Pancreas (tissue), 10 donors: ENCODE measurements at regions not wholly inside any gene's neighbourhood (a gene's known extent, or its start where the extent isn't known, plus 50 kb on each side); places are given as distances from the start of the nearest gene placed in this dataset.

Experiments used
- ATAC-seq, 4 donors: fragments of 200-7000 bp; cut with Tn5 transposase; one replicate each; pipeline versions ENCODE4 v1.8.0 to v1.9.1; 2020; ENCODE audit warnings: mild to moderate bottlenecking in 4 of 4, moderate library complexity in 4 of 4
- DNase-seq, 6 donors: peaks; one replicate each; pipeline ENCODE4 v3.0.0-alpha.2; 2020
- FAIRE-seq: peaks from 2 replicates; lab custom pipeline; 2012; peaks lifted over from hg19 to GRCh38; lab: Jason Lieb, UNC
- H3K27ac ChIP-seq, 4 donors: fragments of 200-600 bp; sonication (generic); 1 replicate in 3 of 4; 2 replicates in 1 of 4; pipeline versions ENCODE4 v1.5.0 to v1.8.0; 2020
- H3K27me3 ChIP-seq, 4 donors: fragments of 200-600 bp; one replicate each; pipeline ENCODE4 v1.8.0; 2021
- H3K36me3 ChIP-seq, 3 donors: fragments of 200-600 bp; sonication (generic) in 1 of 3; one replicate each; pipeline versions ENCODE4 v1.5.0 to v1.8.0; 2020 to 2021
- H3K4me1 ChIP-seq, 3 donors: fragments of 200-600 bp; one replicate each; pipeline ENCODE4 v1.8.0; 2021
- H3K4me3 ChIP-seq, 4 donors: fragments of 200-600 bp; sonication (generic) in 2 of 4; one replicate each; pipeline versions ENCODE4 v1.5.0 to v1.8.0; 2020 to 2021
- H3K9me3 ChIP-seq, 4 donors: fragments of 200-600 bp; one replicate each; pipeline ENCODE4 v1.8.0; 2021
- CTCF ChIP-seq, 4 donors: fragments of 200-600 bp; sonication (generic) in 3 of 4; IDR thresholded peaks; one replicate each; pipeline versions ENCODE4 v1.5.0 to v1.8.0; 2021; ENCODE audit warnings: antibody characterized with exemption in 4 of 4
- WGBS, 2 donors: extraction: QIAGEN DNeasy Blood & Tissue Kit; methylation state at CpG; one replicate each; pipeline ENCODE4 v1.1.7; 2013; 5-methylcytosine and 5-hydroxymethylcytosine counted together
- intact Hi-C, 3 donors: fragments of 100-400 bp; cut with DNase I; formaldehyde crosslinking; loops; one replicate each; pipeline versions ENCODE4 v1.11.1 to v1.14.2; 2022
- donor health status: healthy with polysubstance abuse.
- donor health status: DM: no; HTN: no; CAD: no; lungs with moderate emphysema.
- donor health status: DM: no; HTN: no; CAD: no.
- donor health status: control.
- donor health status: control.
- donor health status: Bipolar disorder and iron deficiency.
- donor health status: DM: yes; HTN: yes; CAD: no.
- donor health status: DM: no; HTN: no; CAD: no.
- donor health status: DM: no; HTN: no; CAD: no.
- donor health status: DM: yes; HTN: yes; CAD: no.

GRCh38 chr2:120913972-120914838, 178.5 kb downstream of the GLI2 start:
- H3K27ac ChIP-seq = peak overlapping the region in 2 of 4 donors; percentile 37 to 41

GRCh38 chr2:120914839-120915521, 179.3 kb downstream of the GLI2 start:
- Histone ChIP-seq H3K4me1 (peaks cover 0 to 4% (median 0%) of the 10 kb centered on the region in 3 donors), H3K9me3 (no peaks in the 10 kb centered on the region), H3K27me3 (no peaks in the 10 kb centered on the region), H3K36me3 (no peaks in the 10 kb centered on the region), H3K4me3 (no peak overlapping the region), H3K27ac (peak overlapping the region in 3 of 4 donors; percentile 11 to 41 (median 37))
- TF ChIP-seq CTCF (IDR thresholded peaks at IDR 0.05) = no peak
- FAIRE-seq (no peak), ATAC-seq (peak; percentile 70 to 79 (median 76)), DNase-seq (peak in 4 of 6 donors; percentile 40 to 70 (median 58))
- intact Hi-C loops = no loop called here
- 31 to 35% methylated on average over 17 of the region's 17 CpGs for WGBS, 2 donors

More at GRCh38 chr2:120913972-120914838, 178.5 kb downstream of the GLI2 start:
- FAIRE-seq (no peak), ATAC-seq (no peak), DNase-seq (no peak)
- no peak overlapping the region for H3K4me3 ChIP-seq
- no peak for TF ChIP-seq CTCF (IDR thresholded peaks at IDR 0.05)
- H3K36me3 ChIP-seq = no peaks in the 10 kb centered on the region
- WGBS, 2 donors = 87 to 89% methylated on average over 13 of the region's 13 CpGs
- intact Hi-C loops = no loop called here
- peaks cover 0 to 4% (median 0%) of the 10 kb centered on the region in 3 donors for H3K4me1 ChIP-seq
- H3K27me3 ChIP-seq = no peaks in the 10 kb centered on the region
- H3K9me3 ChIP-seq = no peaks in the 10 kb centered on the region

GRCh38 chr2:120915670-120916069, 180.0 kb downstream of the GLI2 start:
- FAIRE-seq = no peak
- peaks cover 0 to 4% (median 0%) of the 10 kb centered on the region in 3 donors for H3K4me1 ChIP-seq
- ATAC-seq = peak in 2 of 4 donors; percentile 17 to 31
- peak overlapping the region in 3 of 4 donors; percentile 11 to 41 (median 37) for H3K27ac ChIP-seq
- no peak for TF ChIP-seq CTCF (IDR thresholded peaks at IDR 0.05)
- no peak for DNase-seq
- 81 to 87% methylated on average over 3 of the region's 3 CpGs for WGBS, 2 donors
- no peak overlapping the region for H3K4me3 ChIP-seq
- no peaks in the 10 kb centered on the region for H3K27me3 ChIP-seq
- H3K36me3 ChIP-seq = no peaks in the 10 kb centered on the region
- no peaks in the 10 kb centered on the region for H3K9me3 ChIP-seq
- intact Hi-C loops = no loop called here

- WGBS, 2 donors = 93 to 97% methylated on average over 9 of the region's 9 CpGs
- Histone ChIP-seq H3K27me3 (no peaks in the 10 kb centered on the region), H3K4me1 (peaks cover 0 to 4% (median 0%) of the 10 kb centered on the region in 3 donors), H3K4me3 (no peak overlapping the region), H3K27ac (no peak overlapping the region), H3K36me3 (no peaks in the 10 kb centered on the region), H3K9me3 (no peaks in the 10 kb centered on the region)
- no peak for DNase-seq
- ATAC-seq = no peak
- TF ChIP-seq CTCF (IDR thresholded peaks at IDR 0.05) = no peak
- intact Hi-C loops = no loop called here
- no peak for FAIRE-seq
Observed at GRCh38 chr2:120916446-120916845, 180.8 kb downstream of the GLI2 start.
